ENCODE measurements at regions not wholly inside any gene's neighbourhood (a gene's known extent, or its start where the extent isn't known, plus 50 kb on each side); places are given as distances from the start of the nearest gene placed in this dataset.
A peak's percentile ranks its signal among the peaks of the same experiment; 100 is the strongest.

- Mint-ChIP-seq H3K4me3 (ENCODE audit: unreplicated experiment) (no peak overlapping the region), H3K9me3 (ENCODE audit: unreplicated experiment) (no peaks in the 10 kb centered on the region), H3K4me1 (ENCODE audit: low read depth, unreplicated experiment) (peaks cover 2% of the 10 kb centered on the region), H3K27ac (ENCODE audit: unreplicated experiment) (no peak overlapping the region), H3K27me3 (ENCODE audit: unreplicated experiment) (peaks cover 2% of the 10 kb centered on the region), H3K36me3 (ENCODE audit: unreplicated experiment) (no peaks in the 10 kb centered on the region)
- no peak for TF ChIP-seq CTCF (IDR thresholded peaks at IDR 0.05; ENCODE audit: partially characterized antibody, unreplicated experiment)
- DNase-seq, result no peak
These were observed 82.6 kb upstream of the RAP2B start for GRCh38 chr3:153079386-153079785.

GRCh38 chr3:153080778-153081240 is 81.2 kb upstream of the RAP2B start:
- Mint-ChIP-seq H3K4me3 (ENCODE audit: unreplicated experiment) (no peak overlapping the region), H3K27ac (ENCODE audit: unreplicated experiment) (no peak overlapping the region), H3K9me3 (ENCODE audit: unreplicated experiment) (no peaks in the 10 kb centered on the region), H3K27me3 (ENCODE audit: unreplicated experiment) (peaks cover 2% of the 10 kb centered on the region), H3K36me3 (ENCODE audit: unreplicated experiment) (no peaks in the 10 kb centered on the region), H3K4me1 (ENCODE audit: low read depth, unreplicated experiment) (peaks cover 2% of the 10 kb centered on the region)
- no peak for DNase-seq
- TF ChIP-seq CTCF (IDR thresholded peaks at IDR 0.05; ENCODE audit: partially characterized antibody, unreplicated experiment), result no peak

GRCh38 chr3:153084431-153084830 is 77.6 kb upstream of the RAP2B start:
- H3K36me3 Mint-ChIP-seq (ENCODE audit: unreplicated experiment), result no peaks in the 10 kb centered on the region
- TF ChIP-seq CTCF (IDR thresholded peaks at IDR 0.05; ENCODE audit: partially characterized antibody, unreplicated experiment), result no peak
- peaks cover 16% of the 10 kb centered on the region for H3K4me1 Mint-ChIP-seq (ENCODE audit: low read depth, unreplicated experiment)
- peaks cover 3% of the 10 kb centered on the region for H3K9me3 Mint-ChIP-seq (ENCODE audit: unreplicated experiment)
- H3K27me3 Mint-ChIP-seq (ENCODE audit: unreplicated experiment), result peaks cover 2% of the 10 kb centered on the region
- H3K27ac Mint-ChIP-seq (ENCODE audit: unreplicated experiment), result no peak overlapping the region
- no peak for DNase-seq
- H3K4me3 Mint-ChIP-seq (ENCODE audit: unreplicated experiment), result no peak overlapping the region

GRCh38 chr3:153087595-153088566 is 74.1 kb upstream of the RAP2B start:
- Mint-ChIP-seq H3K27me3 (ENCODE audit: unreplicated experiment) (no peaks in the 10 kb centered on the region), H3K9me3 (ENCODE audit: unreplicated experiment) (peaks cover 3% of the 10 kb centered on the region), H3K36me3 (ENCODE audit: unreplicated experiment) (no peaks in the 10 kb centered on the region), H3K4me1 (ENCODE audit: low read depth, unreplicated experiment) (peaks cover 16% of the 10 kb centered on the region), H3K27ac (ENCODE audit: unreplicated experiment) (peak overlapping the region; percentile 37), H3K4me3 (ENCODE audit: unreplicated experiment) (no peak overlapping the region)
- peak; percentile 18 for DNase-seq
- TF ChIP-seq CTCF (IDR thresholded peaks at IDR 0.05; ENCODE audit: partially characterized antibody, unreplicated experiment), result no peak

GRCh38 chr3:153089620-153090019 is 72.4 kb upstream of the RAP2B start:
- H3K27me3 Mint-ChIP-seq (ENCODE audit: unreplicated experiment), result no peaks in the 10 kb centered on the region
- no peak for DNase-seq
- no peak overlapping the region for H3K27ac Mint-ChIP-seq (ENCODE audit: unreplicated experiment)
- no peaks in the 10 kb centered on the region for H3K36me3 Mint-ChIP-seq (ENCODE audit: unreplicated experiment)
- no peak for TF ChIP-seq CTCF (IDR thresholded peaks at IDR 0.05; ENCODE audit: partially characterized antibody, unreplicated experiment)
- peaks cover 3% of the 10 kb centered on the region for H3K9me3 Mint-ChIP-seq (ENCODE audit: unreplicated experiment)
- no peak overlapping the region for H3K4me3 Mint-ChIP-seq (ENCODE audit: unreplicated experiment)
- H3K4me1 Mint-ChIP-seq (ENCODE audit: low read depth, unreplicated experiment), result peaks cover 14% of the 10 kb centered on the region
